Neural crest cell (in vitro differentiated cells): ENCODE measurements at regions not wholly inside any gene's neighbourhood (a gene's known extent, or its start where the extent isn't known, plus 50 kb on each side); places are given as distances from the start of the nearest gene placed in this dataset.

Source experiments
- DNase-seq: peaks from one replicate; pipeline ENCODE4 v3.0.0; 2021; ENCODE audit warnings: low read depth, mixed read lengths, low spot score
- H3K27ac Mint-ChIP-seq: one replicate; pipeline ENCODE4 v1.8.0; 2021; ENCODE audit warnings: mild to moderate bottlenecking, mixed read lengths; ENCODE audit not compliant: unreplicated experiment
- H3K27me3 Mint-ChIP-seq: 2 replicates; pipeline ENCODE4 v1.8.0; 2021; ENCODE audit warnings: low read depth, mild to moderate bottlenecking, mixed read lengths
- H3K36me3 Mint-ChIP-seq: 2 replicates; pipeline ENCODE4 v1.8.0; 2021; ENCODE audit warnings: low read depth, mild to moderate bottlenecking, mixed read lengths
- H3K4me1 Mint-ChIP-seq: 2 replicates; pipeline ENCODE4 v1.8.0; 2021; ENCODE audit warnings: mixed read lengths
- H3K4me3 Mint-ChIP-seq: one replicate; pipeline ENCODE4 v1.8.0; 2021; ENCODE audit warnings: mild to moderate bottlenecking, mixed read lengths
- H3K9me3 Mint-ChIP-seq: 2 replicates; pipeline ENCODE4 v1.8.0; 2021; ENCODE audit warnings: mixed read lengths
- TF ChIP-seq, protein P1 (sequence below): fragments of 200-600 bp; sonication (generic); conservative IDR thresholded peaks from 2 replicates; pipeline ENCODE4 v1.5.0; 2021; ENCODE audit warnings: antibody characterized with exemption, mild to moderate bottlenecking

DNA sequence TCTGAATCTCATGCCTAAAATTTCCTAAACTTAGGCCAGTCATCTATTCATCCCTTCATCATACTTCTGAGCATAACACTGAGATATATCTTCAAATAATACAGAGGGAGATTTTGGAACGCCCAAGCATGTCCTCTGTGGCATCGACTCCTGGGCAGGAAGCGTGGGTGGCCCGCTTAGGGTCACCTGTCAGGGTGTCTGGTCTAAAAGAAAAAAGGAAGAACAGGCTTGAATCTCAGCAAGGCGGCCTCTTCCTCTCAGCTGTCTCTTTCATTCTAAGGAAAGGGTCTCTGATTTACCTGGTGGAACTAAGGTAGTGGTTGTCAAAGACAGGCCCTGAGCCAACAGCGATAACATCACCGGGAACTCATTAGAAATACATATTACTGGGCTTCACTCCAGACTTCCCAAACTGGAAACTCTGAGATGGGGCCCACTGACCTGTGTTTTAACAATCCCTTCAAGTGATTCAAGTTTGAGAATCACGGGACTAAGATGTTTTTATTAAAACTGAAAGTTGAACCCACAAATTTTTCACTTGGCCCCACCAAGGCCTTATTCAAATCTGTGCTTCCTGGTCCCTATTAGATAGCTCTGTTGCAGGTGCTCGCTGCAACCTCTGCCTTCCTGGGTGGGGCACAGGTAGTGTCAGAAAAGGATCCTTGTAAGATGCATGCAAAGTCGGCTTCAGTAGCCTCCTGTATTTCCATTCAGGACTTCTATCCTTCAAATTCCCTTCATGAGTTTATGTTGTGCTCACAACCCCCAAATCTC is 162.3 kb upstream of the CCDC68 start:
- no peaks in the 10 kb centered on the region for H3K36me3 Mint-ChIP-seq
- no peaks in the 10 kb centered on the region for H3K9me3 Mint-ChIP-seq
- H3K4me3 Mint-ChIP-seq, result no peak overlapping the region
- H3K27ac Mint-ChIP-seq, result no peak overlapping the region
- no peak for DNase-seq
- TF ChIP-seq, protein P1, sequence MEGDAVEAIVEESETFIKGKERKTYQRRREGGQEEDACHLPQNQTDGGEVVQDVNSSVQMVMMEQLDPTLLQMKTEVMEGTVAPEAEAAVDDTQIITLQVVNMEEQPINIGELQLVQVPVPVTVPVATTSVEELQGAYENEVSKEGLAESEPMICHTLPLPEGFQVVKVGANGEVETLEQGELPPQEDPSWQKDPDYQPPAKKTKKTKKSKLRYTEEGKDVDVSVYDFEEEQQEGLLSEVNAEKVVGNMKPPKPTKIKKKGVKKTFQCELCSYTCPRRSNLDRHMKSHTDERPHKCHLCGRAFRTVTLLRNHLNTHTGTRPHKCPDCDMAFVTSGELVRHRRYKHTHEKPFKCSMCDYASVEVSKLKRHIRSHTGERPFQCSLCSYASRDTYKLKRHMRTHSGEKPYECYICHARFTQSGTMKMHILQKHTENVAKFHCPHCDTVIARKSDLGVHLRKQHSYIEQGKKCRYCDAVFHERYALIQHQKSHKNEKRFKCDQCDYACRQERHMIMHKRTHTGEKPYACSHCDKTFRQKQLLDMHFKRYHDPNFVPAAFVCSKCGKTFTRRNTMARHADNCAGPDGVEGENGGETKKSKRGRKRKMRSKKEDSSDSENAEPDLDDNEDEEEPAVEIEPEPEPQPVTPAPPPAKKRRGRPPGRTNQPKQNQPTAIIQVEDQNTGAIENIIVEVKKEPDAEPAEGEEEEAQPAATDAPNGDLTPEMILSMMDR, result no peak
- H3K27me3 Mint-ChIP-seq, result no peaks in the 10 kb centered on the region
- no peaks in the 10 kb centered on the region for H3K4me1 Mint-ChIP-seq

DNA sequence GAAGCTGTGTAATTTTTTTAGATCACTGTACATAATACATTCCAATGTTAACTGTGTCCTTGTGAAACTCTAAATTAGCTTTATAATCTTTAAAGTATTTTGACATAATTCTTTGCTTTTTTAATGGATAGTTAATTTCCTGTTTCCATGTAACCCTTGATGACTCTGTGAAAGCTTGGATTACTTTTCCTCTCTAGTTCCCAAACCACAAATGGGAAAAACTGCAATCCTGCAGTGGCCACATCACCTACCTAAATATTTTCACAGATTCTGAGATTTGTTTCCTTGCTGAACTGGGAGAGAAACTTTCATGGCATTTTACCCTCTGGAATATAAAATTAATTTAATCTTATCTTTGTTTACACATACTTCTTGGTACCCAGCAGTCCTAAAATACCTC is 161.6 kb upstream of the CCDC68 start:
- Mint-ChIP-seq H3K36me3 (no peaks in the 10 kb centered on the region), H3K4me3 (no peak overlapping the region), H3K27ac (no peak overlapping the region), H3K4me1 (no peaks in the 10 kb centered on the region), H3K27me3 (no peaks in the 10 kb centered on the region), H3K9me3 (no peaks in the 10 kb centered on the region)
- DNase-seq, result no peak
- TF ChIP-seq, protein P1, result no peak

DNA sequence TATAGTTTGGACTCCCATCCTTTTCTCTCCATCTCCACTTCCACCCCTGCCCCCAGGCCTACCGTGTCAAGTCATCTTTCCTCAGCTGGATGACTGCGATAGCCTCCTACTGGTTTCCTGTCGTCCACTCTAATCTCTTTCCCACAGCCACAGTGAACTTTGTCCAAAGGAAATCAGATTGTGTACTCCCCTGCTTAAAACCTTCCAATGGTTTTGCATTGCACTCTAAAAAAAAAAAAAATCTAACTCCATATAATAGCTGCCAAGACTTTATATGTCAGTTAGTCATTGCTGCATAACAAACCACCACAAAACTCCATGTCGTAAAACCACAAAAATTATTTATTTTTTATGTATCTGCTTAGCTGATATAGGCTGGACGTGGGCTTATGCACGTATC is 160.2 kb upstream of the CCDC68 start:
- Mint-ChIP-seq H3K4me1 (no peaks in the 10 kb centered on the region), H3K4me3 (no peak overlapping the region), H3K27ac (no peak overlapping the region), H3K27me3 (no peaks in the 10 kb centered on the region), H3K9me3 (no peaks in the 10 kb centered on the region), H3K36me3 (no peaks in the 10 kb centered on the region)
- TF ChIP-seq, protein P1, result no peak
- DNase-seq, result no peak

DNA sequence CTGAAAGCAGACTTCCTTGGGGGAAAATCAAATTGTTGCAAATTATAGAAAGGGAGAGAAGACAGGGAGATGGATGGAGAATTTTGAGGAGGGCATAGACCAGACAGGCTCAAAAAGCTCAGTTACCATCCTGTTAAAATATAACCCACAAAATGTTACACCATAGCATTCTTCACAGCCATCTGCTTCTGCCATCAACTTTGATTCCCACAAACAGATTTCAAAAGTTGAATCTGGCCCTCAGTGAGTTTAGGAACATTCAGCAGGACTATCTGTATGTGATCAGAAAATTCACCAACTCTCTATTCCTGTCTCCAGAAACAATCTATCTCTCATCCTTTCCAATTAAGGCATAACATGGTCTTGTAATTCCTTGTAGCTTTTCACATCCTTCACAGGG is 159.8 kb upstream of the CCDC68 start:
- Mint-ChIP-seq H3K27me3 (no peaks in the 10 kb centered on the region), H3K9me3 (no peaks in the 10 kb centered on the region), H3K4me1 (no peaks in the 10 kb centered on the region), H3K27ac (no peak overlapping the region), H3K4me3 (no peak overlapping the region), H3K36me3 (no peaks in the 10 kb centered on the region)
- TF ChIP-seq, protein P1, result no peak
- no peak for DNase-seq

DNA sequence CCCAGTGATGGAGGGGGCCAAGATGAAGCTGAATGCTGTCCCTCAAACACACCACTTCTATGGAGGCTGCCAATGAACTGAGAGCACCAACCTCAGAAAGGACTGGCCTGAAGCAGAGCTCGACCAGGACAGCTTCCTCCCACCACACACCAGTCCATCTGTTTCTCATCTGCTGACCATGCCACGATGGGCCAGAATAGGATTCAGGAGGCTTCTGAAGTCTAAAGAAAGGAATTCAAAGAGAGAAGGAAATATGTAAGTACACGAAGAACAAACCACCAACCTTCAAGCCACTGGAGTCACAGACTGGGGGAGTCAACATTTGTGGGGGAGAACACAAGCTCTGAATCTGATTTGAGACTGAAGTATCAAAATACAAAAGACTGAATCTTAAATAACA is 157.6 kb upstream of the CCDC68 start:
- H3K27ac Mint-ChIP-seq, result no peak overlapping the region
- H3K27me3 Mint-ChIP-seq, result no peaks in the 10 kb centered on the region
- H3K4me1 Mint-ChIP-seq, result no peaks in the 10 kb centered on the region
- no peaks in the 10 kb centered on the region for H3K9me3 Mint-ChIP-seq
- no peak for DNase-seq
- H3K4me3 Mint-ChIP-seq, result no peak overlapping the region
- H3K36me3 Mint-ChIP-seq, result no peaks in the 10 kb centered on the region
- TF ChIP-seq, protein P1, result no peak
